CD4-positive, alpha-beta T cell treated with Interleukin-1 beta for 1 hour (primary cell): ENCODE measurements at regions not wholly inside any gene's neighbourhood (a gene's known extent, or its start where the extent isn't known, plus 50 kb on each side); places are given as distances from the start of the nearest gene placed in this dataset.

Source experiments
- DNase-seq, 2 donors: peaks; one replicate each; pipeline ENCODE4 v3.0.0-alpha.2; 2020 to 2022

GRCh38 chr6:56005426-56005825, 130.0 kb upstream of the BMP5 start:
- no peak for DNase-seq

GRCh38 chr6:56004426-56004825, 129.0 kb upstream of the BMP5 start:
- no peak for DNase-seq

GRCh38 chr6:56003616-56004015, 128.2 kb upstream of the BMP5 start:
- DNase-seq = no peak

- DNase-seq = no peak
Measured at GRCh38 chr6:56002336-56002735, 126.9 kb upstream of the BMP5 start.

GRCh38 chr6:55998576-55998975, 123.2 kb upstream of the BMP5 start:
- no peak for DNase-seq

- no peak for DNase-seq
Measured at GRCh38 chr6:55997223-55997874, 122.0 kb upstream of the BMP5 start.

- DNase-seq = no peak
Measured at GRCh38 chr6:55994531-55994930, 119.1 kb upstream of the BMP5 start.

GRCh38 chr6:55993418-55993817, 118.0 kb upstream of the BMP5 start:
- DNase-seq = no peak

- DNase-seq = no peak
Measured at GRCh38 chr6:55992546-55992945, 117.2 kb upstream of the BMP5 start.

GRCh38 chr6:55985309-55985708, 109.9 kb upstream of the BMP5 start:
- no peak for DNase-seq

- no peak for DNase-seq
Measured at GRCh38 chr6:55983861-55984260, 108.5 kb upstream of the BMP5 start.

GRCh38 chr6:55981660-55982059, 106.3 kb upstream of the BMP5 start:
- DNase-seq = no peak

GRCh38 chr6:55980627-55981211, 105.3 kb upstream of the BMP5 start:
- DNase-seq = no peak

GRCh38 chr6:55979526-55979925, 104.1 kb upstream of the BMP5 start:
- DNase-seq = no peak

GRCh38 chr6:55977959-55978665, 102.7 kb upstream of the BMP5 start:
- no peak for DNase-seq

GRCh38 chr6:55974688-55975087, 99.3 kb upstream of the BMP5 start:
- DNase-seq = no peak

GRCh38 chr6:55972091-55972490, 96.7 kb upstream of the BMP5 start:
- no peak for DNase-seq

GRCh38 chr6:55969526-55969925, 94.1 kb upstream of the BMP5 start:
- DNase-seq = no peak

- no peak for DNase-seq
Measured at GRCh38 chr6:55968926-55969325, 93.5 kb upstream of the BMP5 start.

- DNase-seq = no peak
Measured at GRCh38 chr6:55964136-55964535, 88.7 kb upstream of the BMP5 start.

GRCh38 chr6:55963301-55963700, 87.9 kb upstream of the BMP5 start:
- no peak for DNase-seq

- DNase-seq = no peak
Measured at GRCh38 chr6:55960344-55960743, 85.0 kb upstream of the BMP5 start.

- no peak for DNase-seq
Measured at GRCh38 chr6:55958790-55959189, 83.4 kb upstream of the BMP5 start.

GRCh38 chr6:55957961-55958422, 82.6 kb upstream of the BMP5 start:
- no peak for DNase-seq
